GM19438 (cell line): ENCODE measurements at regions not wholly inside any gene's neighbourhood (a gene's known extent, or its start where the extent isn't known, plus 50 kb on each side); places are given as distances from the start of the nearest gene placed in this dataset.
A peak's percentile ranks its signal among the peaks of the same experiment; 100 is the strongest.
"Not testable (repeated sequence)": the region's sequence is repeated elsewhere in the genome, so short reads cannot be mapped to it uniquely, and the experiment has no call there.

Experiments used
- ATAC-seq: cut with Tn5 transposase; IDR thresholded peaks from one replicate; pipeline ENCODE4 v1.9.1; 2021; ENCODE audit warnings: low read depth; ENCODE audit not compliant: unreplicated experiment

GRCh38 chr4:103892586-103892985 lies 172.8 kb upstream of the TACR3 start:
- no peak for ATAC-seq

- no peak for ATAC-seq
These were observed 167.4 kb upstream of the TACR3 start for GRCh38 chr4:103887191-103887590.

GRCh38 chr4:103885152-103885551 lies 165.4 kb upstream of the TACR3 start:
- no peak for ATAC-seq

GRCh38 chr4:103867311-103867710 lies 147.5 kb upstream of the TACR3 start:
- ATAC-seq = no peak

- no peak for ATAC-seq
These were observed 133.8 kb upstream of the TACR3 start for GRCh38 chr4:103853627-103854026.

GRCh38 chr4:103853146-103853545 lies 133.4 kb upstream of the TACR3 start:
- ATAC-seq = no peak

- ATAC-seq = no peak
These were observed 125.3 kb upstream of the TACR3 start for GRCh38 chr4:103845075-103845474.

- no peak for ATAC-seq
These were observed 123.0 kb upstream of the TACR3 start for GRCh38 chr4:103842637-103843239.

GRCh38 chr4:103842076-103842475 lies 122.3 kb upstream of the TACR3 start:
- no peak for ATAC-seq

GRCh38 chr4:103810308-103810707 lies 90.5 kb upstream of the TACR3 start:
- ATAC-seq = not testable (repeated sequence)

GRCh38 chr4:103802766-103803165 lies 83.0 kb upstream of the TACR3 start:
- ATAC-seq = no peak

GRCh38 chr4:103787057-103787456 lies 67.3 kb upstream of the TACR3 start:
- ATAC-seq = no peak

- ATAC-seq = no peak
These were observed 66.8 kb upstream of the TACR3 start for GRCh38 chr4:103786593-103786992.

- peak; percentile 70 for ATAC-seq
These were observed 66.2 kb upstream of the TACR3 start for GRCh38 chr4:103786014-103786413.

GRCh38 chr4:103778221-103778620 lies 58.4 kb upstream of the TACR3 start:
- ATAC-seq = no peak

- ATAC-seq = no peak
These were observed 54.6 kb upstream of the TACR3 start for GRCh38 chr4:103774326-103774825.

GRCh38 chr4:103773691-103774231 lies 54.0 kb upstream of the TACR3 start:
- ATAC-seq = no peak
